22Rv1 (cell line): ENCODE measurements at regions not wholly inside any gene's neighbourhood (a gene's known extent, or its start where the extent isn't known, plus 50 kb on each side); places are given as distances from the start of the nearest gene placed in this dataset.

Source experiments
- CTCF ChIP-seq: fragments of 450-650 bp; IDR thresholded peaks from 2 replicates; pipeline ENCODE4 v1.5.1; 2017; ENCODE audit warnings: mild to moderate bottlenecking
- ZFX ChIP-seq: fragments of 450-650 bp; IDR thresholded peaks from 2 replicates; pipeline ENCODE4 v1.6.1; 2017; ENCODE audit warnings: antibody characterized with exemption, borderline replicate concordance

DNA sequence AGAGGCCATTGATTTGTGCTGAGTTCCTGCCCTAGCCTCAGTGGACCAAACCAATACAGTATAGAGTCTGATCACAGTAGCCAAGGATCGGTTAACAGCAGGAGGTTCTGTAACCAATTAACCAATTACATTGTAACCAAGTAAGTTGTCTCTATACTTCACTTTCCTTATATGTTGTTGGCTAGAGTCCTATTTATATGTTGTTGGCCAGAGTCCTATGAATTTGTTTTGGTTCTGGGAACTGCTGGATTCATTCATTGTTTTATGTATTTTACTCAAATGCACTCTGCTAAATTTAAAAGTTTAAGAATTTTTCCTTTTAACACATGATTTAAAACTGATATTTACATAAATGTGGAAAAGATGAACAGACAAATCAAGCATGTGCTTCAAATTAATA lies 597.4 kb upstream of the HS3ST5 start:
- TF ChIP-seq CTCF = no peak
- TF ChIP-seq ZFX = no peak
